ENCODE measurements at regions not wholly inside any gene's neighbourhood (a gene's known extent, or its start where the extent isn't known, plus 50 kb on each side); places are given as distances from the start of the nearest gene placed in this dataset.

DNA sequence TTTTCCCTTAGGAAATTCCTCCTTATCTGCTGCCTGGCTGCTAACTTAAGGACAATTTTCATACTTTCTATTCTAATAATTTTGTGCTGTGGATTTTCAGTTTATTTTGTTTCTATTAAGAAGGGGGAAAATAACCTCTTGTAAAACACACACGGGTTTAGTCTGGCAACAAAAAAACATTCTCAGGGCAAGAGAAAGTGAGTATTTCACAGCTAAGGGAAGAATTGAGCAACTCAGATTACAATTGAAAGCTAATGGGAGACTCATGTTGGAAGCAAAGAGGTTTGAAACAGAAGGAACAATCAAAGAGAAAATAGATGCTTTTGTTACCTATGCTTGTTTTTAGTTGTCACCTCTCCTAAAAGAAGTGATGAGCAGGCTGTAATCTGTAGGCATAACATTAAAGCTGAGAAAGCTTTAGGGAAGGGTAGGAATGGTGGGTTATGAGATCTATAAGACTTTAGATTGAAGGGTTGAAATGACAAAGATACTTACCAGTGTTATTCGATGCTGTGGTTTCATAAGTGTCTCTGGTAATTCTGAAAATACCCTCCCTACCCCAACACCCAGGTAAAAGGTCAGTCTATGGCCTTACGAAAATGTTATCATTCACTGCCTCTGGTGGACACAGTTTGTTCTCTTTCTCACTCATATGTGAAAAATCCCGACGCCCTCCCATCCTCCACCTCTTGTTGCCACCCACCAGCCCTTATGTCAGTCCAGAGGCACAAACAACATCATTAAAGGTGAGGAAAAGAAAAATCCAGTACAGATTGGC lies 510.9 kb downstream of the TXNL1 start (continued):
- no peak for TF ChIP-seq CREB1 (IDR thresholded peaks at IDR 0.05; ENCODE audit: low read depth)

DNA sequence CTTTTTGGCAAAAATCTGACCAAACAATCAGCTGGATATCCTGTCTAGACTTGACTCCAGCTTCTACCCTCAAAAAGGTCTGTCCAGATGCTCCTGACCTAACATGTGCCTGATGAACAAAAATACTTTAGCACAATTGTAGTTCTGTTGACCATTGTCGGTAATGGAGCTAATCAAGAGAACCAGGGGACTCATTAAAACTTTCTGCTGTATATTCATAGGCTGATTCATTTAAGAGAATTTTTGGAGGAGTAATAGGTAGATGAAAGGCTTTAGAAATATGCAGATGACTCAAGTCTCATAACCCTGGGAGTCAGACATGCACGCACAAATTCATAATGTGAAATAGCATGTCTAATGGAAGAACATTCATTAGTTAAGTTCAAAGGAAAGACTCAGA lies 514.2 kb downstream of the TXNL1 start:
- no peak for FAIRE-seq
- in situ Hi-C loops (cut with MboI) = no loop called here

DNA sequence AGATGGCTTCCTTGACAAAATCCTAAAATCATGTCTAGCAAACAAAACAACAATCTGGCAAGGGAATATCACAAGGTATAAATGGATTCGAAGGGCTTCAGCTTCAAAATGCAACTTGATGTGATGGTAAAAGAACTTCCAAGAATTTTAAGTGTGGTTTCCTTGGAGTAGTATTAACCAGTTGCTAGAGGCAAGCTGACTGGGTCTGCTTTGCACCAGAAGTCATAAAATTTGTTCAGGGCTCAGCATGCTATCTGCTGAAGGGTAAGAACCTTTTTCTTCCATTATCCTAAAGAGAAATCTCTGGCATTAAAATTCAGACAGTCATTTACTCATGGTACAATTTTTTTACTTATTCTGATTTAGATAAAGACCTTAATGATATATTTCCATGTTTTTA lies 516.7 kb downstream of the TXNL1 start:
- Histone ChIP-seq H3K4me2 (ENCODE audit: control insufficient read depth, insufficient read depth) (no peak overlapping the region), H3K9me3 (replicated peaks; ENCODE audit: control insufficient read depth, insufficient read depth, low read length) (no peaks in the 10 kb centered on the region), H3K79me2 (ENCODE audit: control insufficient read depth, insufficient read depth, low read length) (no peaks in the 10 kb centered on the region), H3K27me3 (replicated peaks in 1 of 2; ENCODE audit: control insufficient read depth in 2 of 2, insufficient read depth in 2 of 2, low read length in 1 of 2) (no peaks in the 10 kb centered on the region), H4K20me1 (ENCODE audit: control insufficient read depth, insufficient read depth) (no peaks in the 10 kb centered on the region), H3K4me3 (no peak overlapping the region), H2AFZ (ENCODE audit: control insufficient read depth, low read depth, low read length) (no peak overlapping the region), H3K9ac (ENCODE audit: control insufficient read depth, insufficient read depth, low read length) (no peak overlapping the region), H3K36me3 (ENCODE audit: control insufficient read depth in 2 of 2, insufficient read depth in 2 of 2, low read length in 1 of 2) (no peaks in the 10 kb centered on the region), H3K4me1 (ENCODE audit: control insufficient read depth, insufficient read depth, low read length) (no peaks in the 10 kb centered on the region), H3K27ac (ENCODE audit: control insufficient read depth, insufficient read depth) (no peak overlapping the region)
- ChIA-PET POLR2A (no interaction called here), SMC1A (ENCODE audit: uncharacterized antibody, unreplicated experiment) (no interaction called here), CTCF (no interaction called here), RAD21 (ENCODE audit: unreplicated experiment) (no interaction called here)
- intact Hi-C loops (cut with micrococcal nuclease; ENCODE audit: unreplicated experiment) (no loop called here), in situ Hi-C loops (cut with MboI) (no loop called here)
- DNase-seq (ENCODE audit: low read depth, low spot score) (no peak), ATAC-seq (no peak), FAIRE-seq (no peak)
- TF ChIP-seq PAX5 (IDR thresholded peaks at IDR 0.05; ENCODE audit: borderline replicate concordance, low read depth, low read length) = no peak
- TF ChIP-seq FOXM1 (IDR thresholded peaks at IDR 0.05; ENCODE audit: low read depth, low read length) = no peak
- no peak for TF ChIP-seq NFYB (IDR thresholded peaks at IDR 0.05; ENCODE audit: insufficient read depth, low read depth, low read length)
- TF ChIP-seq SUPT20H (IDR thresholded peaks at IDR 0.05; ENCODE audit: borderline replicate concordance, control insufficient read depth, low read depth, low read length) = no peak
- no peak for TF ChIP-seq RELA (IDR thresholded peaks at IDR 0.05; ENCODE audit: borderline replicate concordance, partially characterized antibody)
- TF ChIP-seq SREBF2 (IDR thresholded peaks at IDR 0.05; ENCODE audit: low read length) = no peak
- TF ChIP-seq IKZF2 (IDR thresholded peaks at IDR 0.05) = no peak
- no peak for TF ChIP-seq STAT3 (IDR thresholded peaks at IDR 0.05; ENCODE audit: low read depth, low read length)
- TF ChIP-seq TCF7 (IDR thresholded peaks at IDR 0.05; ENCODE audit: borderline replicate concordance) = no peak
- no peak for TF ChIP-seq MEF2A (IDR thresholded peaks at IDR 0.05; ENCODE audit: insufficient read depth, low read depth, low read length)
- TF ChIP-seq BACH1 (IDR thresholded peaks at IDR 0.05; ENCODE audit: borderline replicate concordance) = no peak
- TF ChIP-seq, protein P1, sequence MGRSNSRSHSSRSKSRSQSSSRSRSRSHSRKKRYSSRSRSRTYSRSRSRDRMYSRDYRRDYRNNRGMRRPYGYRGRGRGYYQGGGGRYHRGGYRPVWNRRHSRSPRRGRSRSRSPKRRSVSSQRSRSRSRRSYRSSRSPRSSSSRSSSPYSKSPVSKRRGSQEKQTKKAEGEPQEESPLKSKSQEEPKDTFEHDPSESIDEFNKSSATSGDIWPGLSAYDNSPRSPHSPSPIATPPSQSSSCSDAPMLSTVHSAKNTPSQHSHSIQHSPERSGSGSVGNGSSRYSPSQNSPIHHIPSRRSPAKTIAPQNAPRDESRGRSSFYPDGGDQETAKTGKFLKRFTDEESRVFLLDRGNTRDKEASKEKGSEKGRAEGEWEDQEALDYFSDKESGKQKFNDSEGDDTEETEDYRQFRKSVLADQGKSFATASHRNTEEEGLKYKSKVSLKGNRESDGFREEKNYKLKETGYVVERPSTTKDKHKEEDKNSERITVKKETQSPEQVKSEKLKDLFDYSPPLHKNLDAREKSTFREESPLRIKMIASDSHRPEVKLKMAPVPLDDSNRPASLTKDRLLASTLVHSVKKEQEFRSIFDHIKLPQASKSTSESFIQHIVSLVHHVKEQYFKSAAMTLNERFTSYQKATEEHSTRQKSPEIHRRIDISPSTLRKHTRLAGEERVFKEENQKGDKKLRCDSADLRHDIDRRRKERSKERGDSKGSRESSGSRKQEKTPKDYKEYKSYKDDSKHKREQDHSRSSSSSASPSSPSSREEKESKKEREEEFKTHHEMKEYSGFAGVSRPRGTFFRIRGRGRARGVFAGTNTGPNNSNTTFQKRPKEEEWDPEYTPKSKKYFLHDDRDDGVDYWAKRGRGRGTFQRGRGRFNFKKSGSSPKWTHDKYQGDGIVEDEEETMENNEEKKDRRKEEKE (IDR thresholded peaks at IDR 0.05) = no peak
- no TSS peak for BruUV-seq (replicated peaks)
- 0% methylated on average over 1 of the region's 1 CpG for WGBS (ENCODE audit: insufficient coverage, insufficient replicate concordance, low lambda C conversion rate, missing lambda C conversion rate)

More for the DNA sequence above, 514.2 kb downstream of the TXNL1 start:
- Histone ChIP-seq H3K36me3 (ENCODE audit: control insufficient read depth in 2 of 2, insufficient read depth in 2 of 2, low read length in 1 of 2) (no peaks in the 10 kb centered on the region), H3K27me3 (replicated peaks in 1 of 2; ENCODE audit: control insufficient read depth in 2 of 2, insufficient read depth in 2 of 2, low read length in 1 of 2) (no peaks in the 10 kb centered on the region), H3K27ac (ENCODE audit: control insufficient read depth, insufficient read depth) (no peak overlapping the region), H3K9ac (ENCODE audit: control insufficient read depth, insufficient read depth, low read length) (no peak overlapping the region), H3K79me2 (ENCODE audit: control insufficient read depth, insufficient read depth, low read length) (no peaks in the 10 kb centered on the region), H3K9me3 (replicated peaks; ENCODE audit: control insufficient read depth, insufficient read depth, low read length) (no peaks in the 10 kb centered on the region), H2AFZ (ENCODE audit: control insufficient read depth, low read depth, low read length) (no peak overlapping the region), H3K4me3 (no peak overlapping the region), H4K20me1 (ENCODE audit: control insufficient read depth, insufficient read depth) (no peaks in the 10 kb centered on the region), H3K4me1 (ENCODE audit: control insufficient read depth, insufficient read depth, low read length) (no peaks in the 10 kb centered on the region), H3K4me2 (ENCODE audit: control insufficient read depth, insufficient read depth) (no peak overlapping the region)
- POLR2A ChIA-PET = no interaction called here
- 41% methylated on average over 2 of the region's 2 CpGs for WGBS (ENCODE audit: insufficient coverage, insufficient replicate concordance, low lambda C conversion rate, missing lambda C conversion rate)
- TF ChIP-seq DPF2 (IDR thresholded peaks at IDR 0.05) = no peak
- TF ChIP-seq SIN3A (IDR thresholded peaks at IDR 0.05; ENCODE audit: low read depth, low read length) = no peak
- TF ChIP-seq FOXM1 (IDR thresholded peaks at IDR 0.05; ENCODE audit: low read depth, low read length) = no peak
- SMC1A ChIA-PET (ENCODE audit: uncharacterized antibody, unreplicated experiment) = no interaction called here
- BruUV-seq (replicated peaks) = no TSS peak
- ATAC-seq (no peak), DNase-seq (ENCODE audit: low read depth, low spot score) (no peak)
- CTCF ChIA-PET = no interaction called here
- RAD21 ChIA-PET (ENCODE audit: unreplicated experiment) = no interaction called here
- intact Hi-C loops (cut with micrococcal nuclease; ENCODE audit: unreplicated experiment) = no loop called here
